ENCODE measurements at regions not wholly inside any gene's neighbourhood (a gene's known extent, or its start where the extent isn't known, plus 50 kb on each side); places are given as distances from the start of the nearest gene placed in this dataset.

- TF ChIP-seq POLR2AphosphoS5 (IDR thresholded peaks at IDR 0.05; ENCODE audit: low read depth), result no peak
- TF ChIP-seq, protein P1, sequence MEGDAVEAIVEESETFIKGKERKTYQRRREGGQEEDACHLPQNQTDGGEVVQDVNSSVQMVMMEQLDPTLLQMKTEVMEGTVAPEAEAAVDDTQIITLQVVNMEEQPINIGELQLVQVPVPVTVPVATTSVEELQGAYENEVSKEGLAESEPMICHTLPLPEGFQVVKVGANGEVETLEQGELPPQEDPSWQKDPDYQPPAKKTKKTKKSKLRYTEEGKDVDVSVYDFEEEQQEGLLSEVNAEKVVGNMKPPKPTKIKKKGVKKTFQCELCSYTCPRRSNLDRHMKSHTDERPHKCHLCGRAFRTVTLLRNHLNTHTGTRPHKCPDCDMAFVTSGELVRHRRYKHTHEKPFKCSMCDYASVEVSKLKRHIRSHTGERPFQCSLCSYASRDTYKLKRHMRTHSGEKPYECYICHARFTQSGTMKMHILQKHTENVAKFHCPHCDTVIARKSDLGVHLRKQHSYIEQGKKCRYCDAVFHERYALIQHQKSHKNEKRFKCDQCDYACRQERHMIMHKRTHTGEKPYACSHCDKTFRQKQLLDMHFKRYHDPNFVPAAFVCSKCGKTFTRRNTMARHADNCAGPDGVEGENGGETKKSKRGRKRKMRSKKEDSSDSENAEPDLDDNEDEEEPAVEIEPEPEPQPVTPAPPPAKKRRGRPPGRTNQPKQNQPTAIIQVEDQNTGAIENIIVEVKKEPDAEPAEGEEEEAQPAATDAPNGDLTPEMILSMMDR (conservative IDR thresholded peaks at IDR 0.05; ENCODE audit: low read depth in 2 of 2), result no peak
- no peak for TF ChIP-seq REST (IDR thresholded peaks at IDR 0.05; ENCODE audit: unreplicated experiment)
- TF ChIP-seq EZH2 (IDR thresholded peaks at IDR 0.05; ENCODE audit: low read depth, unreplicated experiment), result no peak
- TF ChIP-seq CREB1 (CRISPR knock-in tag; IDR thresholded peaks at IDR 0.05; ENCODE audit: low read depth), result no peak
Observed at GRCh38 chr2:816278-816677, 134.4 kb upstream of the SNTG2 start.

All from GM23338 (cell line).